ENCODE measurements at regions not wholly inside any gene's neighbourhood (a gene's known extent, or its start where the extent isn't known, plus 50 kb on each side); places are given as distances from the start of the nearest gene placed in this dataset.

- TF ChIP-seq CTCF (IDR thresholded peaks at IDR 0.05) (no peak), POLR2A (IDR thresholded peaks at IDR 0.05) (no peak)
These were observed 723.3 kb downstream of the CETN3 start for GRCh38 chr5:89686081-89686765.
